ENCODE measurements at regions not wholly inside any gene's neighbourhood (a gene's known extent, or its start where the extent isn't known, plus 50 kb on each side); places are given as distances from the start of the nearest gene placed in this dataset.

DNA sequence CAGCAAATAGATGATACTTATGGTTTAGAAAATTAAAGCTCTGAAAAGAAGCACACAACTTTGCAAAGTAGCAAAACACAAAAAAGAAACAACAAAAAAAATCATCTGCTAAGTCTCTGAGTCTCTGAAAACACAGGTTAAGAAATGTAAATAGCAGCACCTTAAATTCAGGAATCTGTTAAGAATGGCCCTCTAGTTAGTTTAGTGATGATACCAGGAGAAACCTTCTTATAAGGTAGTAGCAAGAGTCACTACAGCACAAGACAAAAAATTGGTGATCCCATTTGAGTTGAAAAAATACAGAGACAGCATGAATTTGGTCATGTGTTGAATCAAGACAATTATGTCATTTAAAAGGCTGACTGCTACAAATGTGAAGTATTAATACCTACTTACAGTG lies 308.2 kb upstream of the ADGRL3 start:
- no peak for TF ChIP-seq RAD21 (IDR thresholded peaks at IDR 0.05 in 1 of 2, conservative IDR thresholded peaks at IDR 0.05 in 1 of 2; ENCODE audit: low read depth in 2 of 2, low read length in 2 of 2)
- no peak for TF ChIP-seq POLR2AphosphoS5 (IDR thresholded peaks at IDR 0.05; ENCODE audit: low read depth, low read length)
- TF ChIP-seq YY1 (IDR thresholded peaks at IDR 0.05; ENCODE audit: low read depth, low read length) = no peak
- TF ChIP-seq, protein P1, sequence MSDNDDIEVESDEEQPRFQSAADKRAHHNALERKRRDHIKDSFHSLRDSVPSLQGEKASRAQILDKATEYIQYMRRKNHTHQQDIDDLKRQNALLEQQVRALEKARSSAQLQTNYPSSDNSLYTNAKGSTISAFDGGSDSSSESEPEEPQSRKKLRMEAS (IDR thresholded peaks at IDR 0.05) = no peak
- no peak for TF ChIP-seq SUZ12 (IDR thresholded peaks at IDR 0.05; ENCODE audit: low read length)
- TF ChIP-seq, protein P2, sequence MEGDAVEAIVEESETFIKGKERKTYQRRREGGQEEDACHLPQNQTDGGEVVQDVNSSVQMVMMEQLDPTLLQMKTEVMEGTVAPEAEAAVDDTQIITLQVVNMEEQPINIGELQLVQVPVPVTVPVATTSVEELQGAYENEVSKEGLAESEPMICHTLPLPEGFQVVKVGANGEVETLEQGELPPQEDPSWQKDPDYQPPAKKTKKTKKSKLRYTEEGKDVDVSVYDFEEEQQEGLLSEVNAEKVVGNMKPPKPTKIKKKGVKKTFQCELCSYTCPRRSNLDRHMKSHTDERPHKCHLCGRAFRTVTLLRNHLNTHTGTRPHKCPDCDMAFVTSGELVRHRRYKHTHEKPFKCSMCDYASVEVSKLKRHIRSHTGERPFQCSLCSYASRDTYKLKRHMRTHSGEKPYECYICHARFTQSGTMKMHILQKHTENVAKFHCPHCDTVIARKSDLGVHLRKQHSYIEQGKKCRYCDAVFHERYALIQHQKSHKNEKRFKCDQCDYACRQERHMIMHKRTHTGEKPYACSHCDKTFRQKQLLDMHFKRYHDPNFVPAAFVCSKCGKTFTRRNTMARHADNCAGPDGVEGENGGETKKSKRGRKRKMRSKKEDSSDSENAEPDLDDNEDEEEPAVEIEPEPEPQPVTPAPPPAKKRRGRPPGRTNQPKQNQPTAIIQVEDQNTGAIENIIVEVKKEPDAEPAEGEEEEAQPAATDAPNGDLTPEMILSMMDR (IDR thresholded peaks at IDR 0.05; ENCODE audit: control extremely low read depth in 1 of 3, insufficient read depth in 1 of 3, low read depth in 1 of 3, low read length in 3 of 3) = no peak
- no peak for TF ChIP-seq EZH2 (IDR thresholded peaks at IDR 0.05; ENCODE audit: low read depth, low read length, severe bottlenecking)
- TF ChIP-seq POLR2A (IDR thresholded peaks at IDR 0.05; ENCODE audit: control extremely low read depth in 1 of 2, low read depth in 2 of 2, low read length in 2 of 2) = no peak
- TF ChIP-seq EP300 (IDR thresholded peaks at IDR 0.05; ENCODE audit: borderline replicate concordance in 1 of 2, low read depth in 2 of 2, low read length in 2 of 2) = no peak
- TF ChIP-seq GABPA (IDR thresholded peaks at IDR 0.05; ENCODE audit: borderline replicate concordance, insufficient read depth, low read length) = no peak
